Immature natural killer cell (primary cell): ENCODE measurements at regions not wholly inside any gene's neighbourhood (a gene's known extent, or its start where the extent isn't known, plus 50 kb on each side); places are given as distances from the start of the nearest gene placed in this dataset.

Experiments used
- DNase-seq, 3 donors: peaks; one replicate each; pipeline ENCODE4 v3.0.0; 2022; ENCODE audit warnings: mixed read lengths in 1 of 3
- H3K27ac Mint-ChIP-seq, 6 donors: one replicate each; pipeline ENCODE4 v1.8.0; 2020; ENCODE audit warnings: mixed read lengths in 6 of 6, mild to moderate bottlenecking in 5 of 6, inconsistent platforms in 4 of 6, moderate library complexity in 3 of 6
- H3K27me3 Mint-ChIP-seq, 3 donors: one replicate each; pipeline ENCODE4 v1.8.0; 2020 to 2021; ENCODE audit warnings: low read depth in 3 of 3, mild to moderate bottlenecking in 3 of 3, mixed read lengths in 3 of 3, moderate library complexity in 3 of 3, inconsistent platforms in 1 of 3
- H3K36me3 Mint-ChIP-seq, 3 donors: one replicate each; pipeline ENCODE4 v1.8.0; 2020; ENCODE audit warnings: mixed read lengths in 3 of 3, inconsistent platforms in 2 of 3, mild to moderate bottlenecking in 2 of 3
- H3K4me1 Mint-ChIP-seq, 2 donors: one replicate each; pipeline ENCODE4 v1.8.0; 2020; ENCODE audit warnings: inconsistent platforms in 2 of 2, mild to moderate bottlenecking in 2 of 2, mixed read lengths in 2 of 2, moderate library complexity in 1 of 2
- H3K4me3 Mint-ChIP-seq, 5 donors: one replicate each; pipeline ENCODE4 v1.8.0; 2020; ENCODE audit warnings: mild to moderate bottlenecking in 5 of 5, mixed read lengths in 5 of 5, inconsistent platforms in 3 of 5, moderate library complexity in 3 of 5
- H3K9me3 Mint-ChIP-seq, 6 donors: one replicate each; pipeline ENCODE4 v1.8.0; 2020; ENCODE audit warnings: mild to moderate bottlenecking in 6 of 6, mixed read lengths in 6 of 6, inconsistent platforms in 4 of 6, moderate library complexity in 3 of 6

- Mint-ChIP-seq H3K27me3 (peaks cover 2 to 18% (median 5%) of the 10 kb centered on the region in 3 donors), H3K4me1 (no peaks in the 10 kb centered on the region), H3K27ac (no peak overlapping the region), H3K4me3 (no peak overlapping the region), H3K9me3 (peaks cover 0 to 4% (median 0%) of the 10 kb centered on the region in 6 donors), H3K36me3 (no peaks in the 10 kb centered on the region)
- DNase-seq = no peak
Measured at GRCh38 chr5:171609806-171610452, 175.7 kb upstream of the SMIM23 start.

DNA sequence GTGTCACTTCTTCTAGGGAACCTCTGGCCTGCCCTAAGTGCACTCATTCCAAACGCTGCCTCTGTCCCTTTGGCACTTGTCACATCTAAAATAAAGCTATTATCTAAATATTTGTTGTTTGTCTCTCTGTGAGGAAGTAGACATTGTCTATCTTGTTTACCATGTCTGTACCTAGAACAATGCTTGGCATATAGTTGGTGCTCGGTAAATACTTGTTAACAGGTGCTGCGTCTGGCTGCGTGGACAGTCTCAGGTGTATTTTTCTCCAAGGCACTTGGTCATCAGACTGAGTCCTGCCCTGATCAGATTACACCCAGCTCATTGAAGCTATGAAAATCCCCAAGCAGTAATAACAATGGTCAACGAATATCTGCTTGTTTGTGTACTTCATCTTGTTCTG is 174.9 kb upstream of the SMIM23 start:
- Mint-ChIP-seq H3K9me3 (peaks cover 0 to 4% (median 0%) of the 10 kb centered on the region in 6 donors), H3K36me3 (no peaks in the 10 kb centered on the region), H3K27ac (no peak overlapping the region), H3K4me1 (no peaks in the 10 kb centered on the region), H3K4me3 (no peak overlapping the region), H3K27me3 (peaks cover 2 to 21% (median 5%) of the 10 kb centered on the region in 3 donors)
- DNase-seq = no peak

GRCh38 chr5:171612749-171613148 is 172.9 kb upstream of the SMIM23 start:
- peaks cover 2 to 21% (median 2%) of the 10 kb centered on the region in 3 donors for H3K27me3 Mint-ChIP-seq
- no peaks in the 10 kb centered on the region for H3K36me3 Mint-ChIP-seq
- H3K9me3 Mint-ChIP-seq = peaks cover 0 to 4% (median 0%) of the 10 kb centered on the region in 6 donors
- H3K4me3 Mint-ChIP-seq = no peak overlapping the region
- H3K27ac Mint-ChIP-seq = no peak overlapping the region
- no peaks in the 10 kb centered on the region for H3K4me1 Mint-ChIP-seq
- DNase-seq = no peak

- Mint-ChIP-seq H3K4me3 (no peak overlapping the region), H3K27me3 (peaks cover 2 to 18% (median 2%) of the 10 kb centered on the region in 3 donors), H3K36me3 (no peaks in the 10 kb centered on the region), H3K9me3 (no peaks in the 10 kb centered on the region), H3K27ac (no peak overlapping the region), H3K4me1 (no peaks in the 10 kb centered on the region)
- no peak for DNase-seq
Measured at GRCh38 chr5:171614511-171614910, 171.1 kb upstream of the SMIM23 start.

GRCh38 chr5:171614971-171615653 is 170.5 kb upstream of the SMIM23 start:
- no peak for DNase-seq
- no peaks in the 10 kb centered on the region for H3K4me1 Mint-ChIP-seq
- no peak overlapping the region for H3K27ac Mint-ChIP-seq
- H3K4me3 Mint-ChIP-seq = no peak overlapping the region
- no peaks in the 10 kb centered on the region for H3K36me3 Mint-ChIP-seq
- H3K9me3 Mint-ChIP-seq = no peaks in the 10 kb centered on the region
- H3K27me3 Mint-ChIP-seq = peaks cover 2 to 15% (median 2%) of the 10 kb centered on the region in 3 donors

DNA sequence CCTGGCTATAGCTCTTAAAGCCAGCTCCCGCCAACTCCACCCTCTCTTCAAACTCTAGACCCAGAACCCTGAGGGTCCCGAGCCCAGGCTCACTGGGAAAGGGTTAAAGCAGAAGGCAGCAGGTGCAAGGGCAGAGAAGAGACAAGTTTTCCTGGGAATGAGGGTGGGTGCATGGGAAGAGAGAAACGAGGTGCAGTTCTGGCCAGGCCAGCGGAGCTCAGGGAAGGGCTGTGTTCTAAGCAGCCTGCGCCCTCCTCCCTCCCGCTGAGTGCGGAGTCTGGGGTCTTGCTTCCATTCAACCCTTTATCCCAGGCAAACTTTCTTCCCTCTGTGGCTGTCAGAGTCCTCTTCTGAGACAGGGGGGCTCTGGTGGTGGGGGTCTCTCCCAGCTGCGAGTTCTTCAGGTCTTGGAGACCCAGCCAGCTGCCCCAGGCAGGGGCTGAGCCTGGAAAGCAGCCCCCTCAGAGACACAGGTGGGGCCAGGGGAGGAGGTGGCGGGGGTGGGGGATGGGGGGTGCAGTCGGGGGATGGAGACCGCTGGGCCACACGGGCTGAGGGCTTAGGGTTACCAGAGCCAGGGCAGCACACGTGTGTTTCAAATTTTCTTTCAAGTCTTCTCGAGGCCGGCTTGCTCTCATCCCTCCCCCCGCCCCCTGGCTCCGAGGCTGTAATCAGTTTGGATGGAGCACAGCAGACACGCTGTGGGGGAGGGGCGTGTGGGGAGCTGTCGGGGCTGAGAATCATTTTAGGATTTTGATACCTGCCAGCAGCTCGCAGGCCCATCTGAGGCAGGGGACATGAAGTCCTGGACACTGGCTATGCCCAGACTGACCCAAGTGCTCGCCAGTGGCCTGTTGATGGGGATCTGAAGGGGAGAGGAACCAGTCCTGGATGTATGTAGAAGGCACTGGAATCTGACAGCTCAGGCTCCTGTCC is 169.6 kb upstream of the SMIM23 start:
- Mint-ChIP-seq H3K9me3 (no peaks in the 10 kb centered on the region), H3K36me3 (no peaks in the 10 kb centered on the region), H3K4me1 (no peaks in the 10 kb centered on the region), H3K27ac (no peak overlapping the region), H3K4me3 (no peak overlapping the region), H3K27me3 (peaks cover 2 to 11% (median 2%) of the 10 kb centered on the region in 3 donors)
- no peak for DNase-seq

DNA sequence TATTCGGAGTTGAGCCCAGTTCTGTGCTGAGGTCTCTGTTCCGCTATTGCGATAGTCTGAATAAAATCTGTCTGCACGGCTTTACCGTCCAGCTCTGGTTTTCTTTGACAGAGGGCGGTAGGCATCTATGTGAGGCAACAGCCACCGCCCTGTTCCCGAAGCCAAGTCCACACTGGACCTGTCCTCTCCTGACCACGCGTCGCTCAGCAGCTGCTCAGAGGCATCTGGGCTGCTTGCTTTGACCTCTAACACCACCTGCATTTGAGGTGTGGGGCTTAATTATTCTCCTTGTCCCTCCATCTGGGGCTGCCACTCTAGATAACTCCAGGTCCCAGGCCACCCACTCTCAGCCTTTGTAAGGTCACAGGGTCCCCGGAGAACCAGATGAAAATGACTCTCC is 168.4 kb upstream of the SMIM23 start:
- DNase-seq = no peak
- Mint-ChIP-seq H3K36me3 (no peaks in the 10 kb centered on the region), H3K4me3 (no peak overlapping the region), H3K27me3 (peaks cover 2 to 9% (median 4%) of the 10 kb centered on the region in 3 donors), H3K9me3 (no peaks in the 10 kb centered on the region), H3K27ac (no peak overlapping the region), H3K4me1 (no peaks in the 10 kb centered on the region)

DNA sequence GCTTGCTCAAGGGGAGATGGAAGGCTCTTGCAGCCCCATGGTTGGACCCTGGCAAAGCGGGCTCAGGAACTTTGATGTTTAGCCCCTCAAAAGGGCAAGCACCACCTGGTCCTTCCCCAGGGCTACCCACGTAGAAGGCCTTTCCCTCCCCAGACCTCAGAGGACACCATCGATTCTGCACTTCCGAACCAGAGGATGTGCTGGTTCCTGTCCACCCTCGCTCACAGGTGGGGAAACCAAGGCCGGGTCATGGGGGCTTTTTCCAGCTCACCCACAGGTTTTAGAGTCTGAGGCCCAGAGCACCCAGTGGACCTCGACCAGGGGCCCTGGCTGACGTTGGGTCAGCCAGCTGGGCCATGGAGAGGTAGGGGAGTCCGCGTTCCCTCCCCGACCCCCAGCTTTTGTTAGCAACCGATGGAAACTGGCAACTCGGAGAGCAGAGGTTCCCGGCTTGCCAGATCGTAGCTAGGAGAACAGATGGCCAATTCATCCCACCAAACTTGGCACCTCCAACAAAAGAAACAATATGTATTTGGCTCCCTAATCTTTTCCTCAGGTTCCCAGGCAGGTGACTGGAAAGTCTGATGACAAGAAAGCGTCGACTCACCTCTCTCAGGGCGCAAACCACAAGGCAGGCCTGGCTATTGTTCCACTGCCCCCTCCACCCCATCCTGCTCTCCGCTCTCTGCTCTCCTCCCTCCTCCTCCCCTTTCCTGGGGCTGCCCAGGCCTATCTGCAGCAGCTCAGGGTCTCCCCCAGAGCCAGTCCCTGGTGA is 167.6 kb upstream of the SMIM23 start:
- Mint-ChIP-seq H3K36me3 (no peaks in the 10 kb centered on the region), H3K27me3 (peaks cover 4 to 7% (median 5%) of the 10 kb centered on the region in 3 donors), H3K4me3 (no peak overlapping the region), H3K4me1 (no peaks in the 10 kb centered on the region), H3K9me3 (no peaks in the 10 kb centered on the region), H3K27ac (no peak overlapping the region)
- DNase-seq = no peak

DNA sequence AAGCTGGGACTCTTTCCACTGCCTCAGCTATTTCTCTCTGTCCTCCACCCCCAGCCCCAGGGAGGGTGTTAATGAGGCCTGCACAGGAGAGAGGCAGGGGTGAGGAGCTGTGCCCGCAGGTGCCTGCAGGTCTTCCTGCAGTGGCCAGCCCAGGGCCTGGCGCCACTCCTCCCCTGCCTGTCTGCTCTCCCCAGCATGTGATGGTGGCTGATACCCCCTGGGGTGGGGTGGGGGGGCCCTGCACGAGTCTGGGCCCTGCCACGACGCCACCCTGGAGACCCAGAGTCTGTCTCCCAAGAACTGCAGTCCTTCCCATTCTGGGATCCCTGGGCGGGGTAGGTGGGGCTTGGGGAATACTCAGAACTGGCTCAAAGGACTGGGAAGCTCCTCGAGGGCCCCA is 166.4 kb upstream of the SMIM23 start:
- no peak overlapping the region for H3K27ac Mint-ChIP-seq

DNA sequence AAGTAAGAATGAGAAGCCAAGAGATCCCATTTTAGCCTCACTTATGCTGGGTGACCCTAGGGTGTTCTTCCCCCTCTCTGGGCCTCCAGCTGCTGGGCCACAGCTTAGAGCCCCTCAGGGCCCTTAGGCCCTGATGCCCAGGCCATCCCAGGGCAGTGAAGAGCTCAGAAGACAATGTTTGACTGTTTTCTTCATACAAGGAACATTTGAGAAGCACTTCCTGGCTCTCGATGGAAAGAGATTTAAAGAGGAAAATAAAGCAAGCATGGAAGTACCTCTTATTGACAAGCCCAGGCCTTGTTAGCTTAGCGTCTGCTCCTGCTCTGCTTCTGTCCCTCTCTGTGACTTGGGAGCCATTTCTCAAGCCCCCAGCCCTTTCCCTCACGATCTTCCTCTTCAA is 165.9 kb upstream of the SMIM23 start:
- H3K36me3 Mint-ChIP-seq = no peaks in the 10 kb centered on the region
- H3K4me3 Mint-ChIP-seq = no peak overlapping the region
- H3K27me3 Mint-ChIP-seq = peaks cover 3 to 7% (median 4%) of the 10 kb centered on the region in 3 donors
- no peaks in the 10 kb centered on the region for H3K9me3 Mint-ChIP-seq
- H3K27ac Mint-ChIP-seq = no peak overlapping the region
- no peak for DNase-seq
- H3K4me1 Mint-ChIP-seq = no peaks in the 10 kb centered on the region

More for the DNA sequence above, 166.4 kb upstream of the SMIM23 start:
- Mint-ChIP-seq H3K4me1 (no peaks in the 10 kb centered on the region), H3K4me3 (no peak overlapping the region), H3K36me3 (no peaks in the 10 kb centered on the region), H3K27me3 (peaks cover 3 to 7% (median 3%) of the 10 kb centered on the region in 3 donors), H3K9me3 (no peaks in the 10 kb centered on the region)
- no peak for DNase-seq

DNA sequence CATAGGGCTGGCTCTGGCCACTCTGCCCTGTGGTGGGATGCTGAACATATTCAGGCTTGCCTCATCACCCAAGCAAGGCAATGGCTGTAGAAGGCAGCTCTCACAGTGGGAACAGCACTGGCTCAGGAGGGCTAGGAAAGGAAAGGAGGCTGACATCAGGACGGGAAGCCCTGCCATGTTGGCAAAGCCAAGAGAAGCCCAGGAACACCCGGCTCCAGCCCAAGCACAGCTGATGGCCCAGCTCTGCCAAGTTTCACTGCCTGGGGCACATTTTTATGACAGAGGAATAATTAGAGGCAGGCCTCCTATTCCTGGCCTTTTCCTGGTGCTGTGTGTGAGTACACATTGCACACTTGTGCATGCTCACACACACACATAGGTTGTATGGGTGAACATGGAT is 163.6 kb upstream of the SMIM23 start:
- H3K27ac Mint-ChIP-seq = no peak overlapping the region
- no peak overlapping the region for H3K4me3 Mint-ChIP-seq
- no peaks in the 10 kb centered on the region for H3K4me1 Mint-ChIP-seq
- no peaks in the 10 kb centered on the region for H3K9me3 Mint-ChIP-seq
- peaks cover 3 to 5% (median 4%) of the 10 kb centered on the region in 3 donors for H3K27me3 Mint-ChIP-seq
- no peaks in the 10 kb centered on the region for H3K36me3 Mint-ChIP-seq
- no peak for DNase-seq

GRCh38 chr5:171623107-171623506 is 162.5 kb upstream of the SMIM23 start:
- Mint-ChIP-seq H3K27ac (no peak overlapping the region), H3K4me3 (no peak overlapping the region), H3K4me1 (no peaks in the 10 kb centered on the region), H3K36me3 (no peaks in the 10 kb centered on the region), H3K9me3 (no peaks in the 10 kb centered on the region), H3K27me3 (peaks cover 2 to 5% (median 4%) of the 10 kb centered on the region in 3 donors)
- no peak for DNase-seq

GRCh38 chr5:171623551-171624097 is 162.0 kb upstream of the SMIM23 start:
- Mint-ChIP-seq H3K27ac (no peak overlapping the region), H3K4me3 (no peak overlapping the region), H3K4me1 (no peaks in the 10 kb centered on the region), H3K27me3 (peaks cover 2 to 5% (median 4%) of the 10 kb centered on the region in 3 donors), H3K9me3 (no peaks in the 10 kb centered on the region), H3K36me3 (no peaks in the 10 kb centered on the region)
- no peak for DNase-seq
